Prostate gland (tissue), 2 donors: ENCODE measurements at regions not wholly inside any gene's neighbourhood (a gene's known extent, or its start where the extent isn't known, plus 50 kb on each side); places are given as distances from the start of the nearest gene placed in this dataset.

Source experiments
- CTCF ChIP-seq, 4 experiments: fragments of 200-600 bp in 2 of 4; fragments of 450-650 bp in 2 of 4; sonication (generic) in 2 of 4; IDR thresholded peaks; 1 replicate in 3 of 4; 2 replicates in 1 of 4; pipeline ENCODE4 v1.5.1; 2016 to 2019; ENCODE audit warnings: antibody characterized with exemption in 4 of 4, mild to moderate bottlenecking in 2 of 4, moderate library complexity in 2 of 4
- POLR2AphosphoS5 ChIP-seq: sonication (generic); formaldehyde crosslinking; IDR thresholded peaks from one replicate; pipeline ENCODE4 v1.6.1; 2017; ENCODE audit warnings: antibody characterized with exemption

GRCh38 chr5:126358525-126358924 is 64.7 kb upstream of the GRAMD2B start:
- no peak for TF ChIP-seq CTCF (IDR thresholded peaks at IDR 0.05)
- no peak for TF ChIP-seq POLR2AphosphoS5
